Stimulated activated CD8-positive, alpha-beta memory T cell treated with anti-CD3 and anti-CD28 coated beads, Interleukin-15, amount 100 ng/mL, for 1 hour (primary cell): ENCODE measurements at regions not wholly inside any gene's neighbourhood (a gene's known extent, or its start where the extent isn't known, plus 50 kb on each side); places are given as distances from the start of the nearest gene placed in this dataset.

Source experiments
- DNase-seq: peaks from one replicate; pipeline ENCODE4 v3.0.0-alpha.2; 2020; ENCODE audit warnings: low read depth

DNA sequence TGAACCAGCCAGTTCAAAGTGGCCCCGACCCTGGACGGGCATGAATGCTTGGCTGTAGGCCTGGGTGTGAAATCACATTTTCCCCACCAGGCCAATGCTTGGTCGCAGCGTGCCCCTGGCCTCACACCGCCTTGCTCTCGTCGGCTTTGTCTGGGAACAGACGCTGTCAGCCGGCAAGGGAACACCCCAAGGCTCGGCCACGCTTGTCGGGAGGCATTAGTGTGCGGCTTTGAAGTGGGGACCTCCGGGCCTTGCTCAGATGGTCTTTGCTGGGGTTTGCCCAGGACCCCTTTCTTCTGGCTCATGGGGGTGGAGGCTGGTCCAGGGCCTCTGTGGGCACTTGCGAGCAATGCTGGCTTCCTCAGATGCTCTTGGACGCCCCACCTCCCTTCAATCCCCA, 79.1 kb downstream of the INHBB start:
- DNase-seq: no peak

DNA sequence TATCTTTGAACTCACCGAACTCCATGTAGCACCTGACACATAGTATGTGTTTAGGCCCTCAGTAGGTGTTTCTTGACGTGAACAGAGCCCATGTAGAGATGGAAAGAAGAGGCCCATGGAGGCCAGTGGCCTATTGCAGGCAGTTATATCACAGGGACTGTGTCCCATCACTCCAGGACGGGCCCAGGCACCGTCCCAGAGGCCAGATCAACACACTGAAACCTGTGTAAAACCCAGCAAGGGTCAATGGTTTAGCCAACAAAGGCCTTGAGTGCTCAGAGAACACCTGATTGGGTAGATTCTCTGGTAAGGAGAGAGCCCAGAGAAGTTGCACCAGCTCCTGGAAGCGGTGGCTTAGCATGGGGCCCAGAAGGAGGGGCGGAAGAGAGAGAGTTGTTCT, 82.8 kb downstream of the INHBB start:
- DNase-seq: no peak

DNA sequence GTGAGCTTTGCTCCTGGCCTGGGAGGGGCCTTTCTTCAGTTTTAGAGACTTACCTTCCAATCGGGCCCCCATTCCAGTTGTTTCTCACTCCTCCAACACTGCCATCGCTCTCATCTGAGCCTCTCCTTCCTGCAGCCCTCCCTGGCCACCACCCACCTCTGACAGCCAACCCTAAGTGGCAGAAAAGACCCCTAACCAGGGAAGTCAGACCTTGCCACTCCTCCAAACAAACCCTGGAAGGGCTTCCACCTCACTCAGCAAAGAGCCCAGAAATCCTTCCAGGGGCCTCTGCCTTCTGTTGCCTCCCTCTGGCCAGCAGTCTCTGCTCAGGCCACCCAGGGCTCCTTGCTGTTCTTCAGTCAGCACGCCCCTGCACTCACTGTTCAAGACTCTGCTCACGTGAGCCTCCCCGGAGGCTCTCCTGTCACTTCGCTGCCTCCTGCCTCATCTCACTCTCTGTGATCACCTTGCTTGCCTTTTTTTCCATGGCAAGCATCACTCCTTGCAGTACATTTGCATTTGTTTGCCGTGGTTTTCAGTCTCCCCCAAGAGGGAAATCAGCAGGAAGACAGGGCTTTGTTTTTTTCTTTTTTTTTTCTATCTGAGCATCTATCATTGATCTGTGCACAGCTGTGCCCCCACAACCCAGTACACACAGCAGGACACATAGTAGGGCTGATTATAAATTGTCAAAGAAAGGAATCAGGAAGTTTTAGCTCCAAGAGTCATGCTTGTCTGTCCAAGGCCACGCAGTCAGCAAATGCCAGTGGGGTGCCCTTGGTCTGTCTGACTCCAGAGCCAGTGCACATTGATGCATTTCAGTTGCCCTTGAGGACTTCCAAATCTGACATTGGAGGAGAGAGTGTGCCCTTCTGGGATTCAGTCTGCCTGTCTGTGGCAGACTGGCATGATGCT, 83.9 kb downstream of the INHBB start:
- DNase-seq: no peak

DNA sequence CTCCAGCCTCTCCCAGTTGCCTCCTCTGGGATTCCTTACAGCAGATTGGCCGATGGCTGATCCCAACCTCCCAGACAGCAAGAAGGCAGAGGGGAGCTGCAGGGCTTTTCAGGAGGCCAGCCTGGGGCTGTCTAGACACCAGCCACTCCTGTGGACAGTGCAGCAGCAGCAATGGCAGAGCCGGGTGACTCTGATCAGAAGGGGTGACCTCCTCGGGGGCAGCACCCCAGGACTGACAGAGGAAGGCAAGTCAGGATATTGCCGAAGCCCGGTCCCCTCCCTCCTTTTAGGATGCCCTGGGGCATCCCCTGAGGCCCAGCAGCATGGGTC, 84.5 kb downstream of the INHBB start:
- DNase-seq: no peak

DNA sequence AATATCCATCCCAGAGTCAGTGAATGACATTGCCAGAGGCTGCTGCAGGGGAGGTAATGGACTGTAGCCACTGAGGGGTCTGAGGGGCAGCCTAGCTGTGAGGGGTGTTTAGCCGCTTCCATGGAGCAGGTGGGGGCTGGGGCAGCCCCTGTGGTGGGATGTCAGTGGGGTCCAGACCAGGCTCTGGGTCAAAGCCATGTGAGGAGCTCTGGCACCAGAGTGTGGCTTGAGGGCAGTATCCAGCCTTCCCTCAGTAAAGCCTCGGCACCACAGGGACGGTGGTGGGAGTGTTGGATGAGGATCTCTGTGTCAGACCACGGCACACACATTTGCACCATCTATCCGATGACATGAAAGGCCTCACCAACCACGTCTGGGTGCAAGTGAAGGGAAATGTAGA, 85.0 kb downstream of the INHBB start:
- DNase-seq: no peak

DNA sequence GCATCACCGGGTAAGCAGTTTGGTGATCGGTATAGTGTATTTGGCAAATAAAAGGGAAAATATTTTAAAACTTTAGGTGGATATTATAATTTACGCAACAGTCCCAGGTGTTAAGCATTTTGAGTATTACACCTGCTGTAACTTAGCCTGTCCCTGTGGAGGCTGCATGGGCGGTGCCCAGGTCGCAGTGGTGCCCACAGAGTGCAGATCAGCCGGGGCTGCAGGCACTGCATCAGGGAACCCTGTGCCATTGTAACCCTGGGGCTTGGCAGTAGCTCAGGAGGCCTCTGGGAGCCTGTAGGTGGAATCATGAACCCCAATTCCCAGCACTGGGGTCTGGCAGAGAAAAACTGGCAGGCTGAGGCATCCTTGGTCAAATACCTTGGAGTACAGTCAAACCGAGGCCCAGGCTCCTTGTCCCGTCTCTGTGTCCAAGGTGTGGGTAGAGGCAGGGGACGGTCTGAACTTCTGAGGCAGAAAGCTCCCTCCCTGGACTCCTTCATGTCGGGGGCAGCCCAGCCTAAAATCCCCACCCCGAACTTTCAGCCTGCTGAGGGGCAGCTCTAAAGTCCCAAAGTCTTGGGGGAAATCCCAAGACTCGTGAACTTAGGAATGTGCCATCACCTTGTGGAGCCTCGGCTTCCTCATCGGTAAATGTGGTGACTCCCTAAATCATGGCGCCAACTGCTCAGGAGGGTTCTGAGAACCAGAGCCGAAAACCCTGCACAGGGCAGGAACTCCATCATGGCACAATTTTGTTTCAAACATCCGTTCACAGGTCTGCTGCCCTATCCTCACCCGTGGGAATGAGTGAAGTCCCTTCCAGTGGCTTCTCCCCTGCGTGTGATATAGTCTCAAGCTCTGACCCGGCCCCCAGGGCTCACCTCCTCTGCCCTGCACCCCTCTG, 85.7 kb downstream of the INHBB start:
- DNase-seq: no peak

DNA sequence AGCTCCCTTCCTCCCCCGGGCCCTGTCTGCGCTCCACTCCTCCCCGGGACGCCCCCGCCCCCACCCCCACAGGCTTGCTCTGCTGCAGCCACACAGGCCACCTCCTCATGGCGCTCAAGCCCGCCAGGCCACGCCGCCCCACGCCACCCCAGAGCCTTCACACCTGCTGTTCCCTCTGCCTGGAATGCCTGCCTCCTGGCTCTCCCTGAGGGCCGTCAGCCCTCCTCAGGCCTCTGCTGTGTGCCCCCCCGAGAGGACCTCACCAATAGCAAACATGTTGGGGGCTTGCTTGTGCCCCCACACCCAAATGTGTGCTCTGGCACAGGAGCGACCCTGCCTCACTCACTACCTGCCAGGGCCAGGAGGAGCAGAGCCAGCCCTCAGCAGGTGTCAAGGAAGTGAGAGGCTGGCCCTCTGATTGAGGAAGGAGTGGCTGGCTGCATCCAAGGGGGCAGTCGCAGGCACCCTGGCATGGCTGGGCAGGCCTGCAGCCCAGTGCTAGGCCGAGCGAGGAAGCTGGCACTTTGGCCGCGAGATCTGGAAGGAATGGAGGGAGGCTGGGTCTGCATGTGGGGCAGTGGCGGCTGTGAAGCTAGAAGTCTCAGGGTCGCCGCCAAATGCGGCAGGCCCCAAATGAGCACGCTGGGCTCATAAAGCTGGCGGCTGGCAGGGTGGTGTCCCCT, 86.5 kb downstream of the INHBB start:
- DNase-seq: no peak

DNA sequence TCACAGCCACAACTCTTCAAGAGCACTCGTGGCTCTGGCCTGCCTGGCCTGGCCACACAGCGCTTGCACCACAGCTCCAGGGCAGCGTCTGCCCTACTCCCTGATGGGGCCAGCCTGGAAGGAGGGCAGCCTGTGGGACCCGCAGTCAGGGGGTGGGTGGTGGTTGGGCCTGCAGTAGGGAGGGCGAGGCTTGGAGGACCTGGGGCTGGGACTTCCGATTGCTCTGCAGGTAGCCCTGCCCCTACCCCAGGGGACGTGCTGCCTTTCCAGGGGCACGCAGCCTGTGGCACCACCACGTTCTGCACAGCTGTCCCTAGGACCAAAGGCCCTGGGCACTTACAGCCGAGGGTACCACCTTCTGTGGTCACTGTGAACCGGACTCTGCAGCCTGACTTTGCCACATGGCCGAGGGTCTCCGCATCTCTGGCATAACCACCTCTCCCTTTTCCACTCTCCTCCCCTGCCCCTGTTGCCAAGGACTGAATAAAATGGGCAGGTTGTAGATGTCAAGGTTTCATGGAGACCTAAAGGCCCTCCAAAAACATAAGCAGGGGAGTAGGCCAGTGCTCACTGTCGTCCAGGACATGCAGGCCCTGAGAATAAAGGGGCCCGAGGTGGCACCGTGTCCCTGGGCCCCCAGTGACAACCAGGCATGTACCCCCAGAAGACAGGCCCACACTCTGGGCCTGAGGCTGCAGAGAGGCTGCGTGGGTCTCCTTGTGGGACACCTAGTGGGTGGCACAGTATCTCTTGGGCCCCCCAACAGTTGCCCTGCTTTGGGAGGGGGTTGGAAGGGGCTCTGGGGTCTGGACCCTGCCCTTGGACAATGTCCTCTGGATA, 87.3 kb downstream of the INHBB start:
- DNase-seq: no peak

DNA sequence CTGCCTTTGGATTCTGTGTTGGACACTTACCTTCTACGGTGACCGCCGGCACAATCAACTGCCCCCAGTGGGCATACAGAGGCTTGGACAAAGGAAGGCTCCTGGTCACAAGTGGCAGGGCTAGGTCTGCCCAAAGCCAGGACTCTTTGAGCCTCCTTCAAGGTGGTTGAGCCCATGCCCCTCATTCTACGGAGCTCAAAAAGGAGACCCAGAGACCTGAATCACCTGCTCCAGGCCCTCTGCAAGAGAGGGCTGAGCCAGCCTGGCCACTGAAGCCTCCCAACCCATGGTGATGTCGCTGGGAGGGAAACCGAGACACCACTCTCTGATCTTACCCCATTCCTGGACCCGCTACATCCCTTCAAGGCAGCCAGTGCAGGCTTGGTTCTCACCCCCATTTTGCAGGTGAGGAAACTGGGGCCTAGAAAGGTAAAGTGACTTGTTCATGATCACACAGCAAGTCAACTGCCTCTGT, 87.9 kb downstream of the INHBB start:
- no peak for DNase-seq

DNA sequence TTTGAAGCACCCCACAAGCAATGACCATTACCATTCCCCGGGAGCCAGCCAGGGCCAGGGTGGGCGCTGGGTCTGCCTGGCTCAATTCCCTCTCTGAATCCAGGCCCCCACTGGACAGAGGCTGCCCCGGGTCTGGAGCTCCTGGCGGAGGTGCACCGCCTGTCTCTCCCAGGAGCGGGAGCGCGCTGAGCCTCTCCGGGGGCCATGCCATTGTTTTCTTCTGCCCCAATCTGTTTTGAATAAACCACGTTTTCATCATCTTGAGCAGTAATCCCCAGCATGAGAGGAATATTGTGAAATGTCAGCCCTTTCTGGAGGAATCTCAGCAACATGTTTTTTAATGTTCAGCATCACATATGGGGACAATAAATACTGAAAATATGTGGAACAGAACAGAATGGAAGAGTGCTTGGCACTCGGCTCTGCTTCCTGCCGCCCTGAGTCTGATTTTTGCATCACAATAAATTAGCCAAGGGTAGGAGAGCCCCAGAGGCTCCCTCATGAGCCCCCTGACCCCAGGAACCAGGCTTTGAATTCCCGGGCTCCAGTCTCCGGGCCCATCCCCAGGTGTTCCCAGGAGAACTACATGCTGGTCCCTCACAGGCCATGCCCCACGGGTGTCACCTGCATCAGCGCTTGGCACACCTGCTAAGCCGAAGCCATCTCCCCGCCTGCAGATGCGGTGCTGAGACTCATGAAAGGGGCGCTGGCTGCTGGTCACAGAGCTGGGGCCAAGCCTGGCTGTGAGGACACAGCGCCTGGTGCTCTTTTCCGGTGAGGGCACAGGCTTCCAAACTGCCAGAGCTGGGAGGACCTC, 88.8 kb downstream of the INHBB start:
- DNase-seq: no peak

DNA sequence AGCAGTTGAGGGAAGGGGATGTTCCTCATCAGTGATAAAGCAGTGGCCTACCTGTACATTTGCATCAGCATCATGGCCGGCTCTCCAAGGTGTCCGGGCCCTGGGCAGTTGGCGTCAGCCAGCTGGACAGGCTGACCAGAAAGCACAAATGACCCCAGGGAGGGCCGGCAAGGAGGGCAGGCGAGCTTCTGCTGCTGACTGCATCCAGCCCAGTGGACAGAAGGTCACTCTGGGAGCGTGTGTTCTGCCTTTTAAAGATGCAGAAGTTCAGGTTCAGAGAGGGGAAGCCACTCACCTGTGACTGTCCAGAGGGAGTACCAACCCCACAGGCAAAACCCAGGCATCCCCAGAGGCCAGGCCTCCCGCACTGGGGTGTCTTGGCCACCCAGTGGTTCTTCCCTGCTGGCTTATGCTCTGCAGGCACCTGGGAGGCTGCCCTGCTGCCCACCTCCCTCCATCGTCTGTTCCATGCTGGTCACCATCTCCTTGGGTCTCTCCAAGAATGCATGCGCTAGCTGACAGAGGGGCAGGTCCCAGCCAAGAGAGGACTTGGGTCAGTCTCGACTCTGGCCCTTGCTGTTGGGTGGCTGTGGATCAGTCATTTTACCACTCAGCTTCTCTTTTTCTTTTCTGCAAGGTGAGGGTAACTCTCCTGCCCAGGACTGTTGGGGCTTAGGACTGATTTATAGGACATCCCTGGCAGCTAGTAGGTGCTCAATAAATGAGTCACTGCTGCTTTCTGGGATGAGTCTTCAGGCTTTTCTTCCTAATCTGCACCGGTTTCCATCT, 89.9 kb downstream of the INHBB start:
- DNase-seq: no peak

DNA sequence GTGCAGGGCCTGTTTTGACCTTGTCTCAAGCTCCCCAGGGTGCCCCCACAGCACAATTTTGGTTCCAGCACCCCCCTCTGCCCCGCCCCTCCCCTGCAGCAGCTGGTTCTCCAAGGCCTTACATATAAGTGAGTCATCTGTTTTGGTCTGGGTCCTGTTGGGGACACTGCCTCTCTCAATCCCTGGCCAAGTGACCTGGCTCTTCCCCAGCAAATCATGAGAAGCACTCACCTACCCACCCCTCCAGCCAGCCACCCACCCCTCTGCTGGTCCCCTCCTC, 90.5 kb downstream of the INHBB start:
- DNase-seq: no peak

DNA sequence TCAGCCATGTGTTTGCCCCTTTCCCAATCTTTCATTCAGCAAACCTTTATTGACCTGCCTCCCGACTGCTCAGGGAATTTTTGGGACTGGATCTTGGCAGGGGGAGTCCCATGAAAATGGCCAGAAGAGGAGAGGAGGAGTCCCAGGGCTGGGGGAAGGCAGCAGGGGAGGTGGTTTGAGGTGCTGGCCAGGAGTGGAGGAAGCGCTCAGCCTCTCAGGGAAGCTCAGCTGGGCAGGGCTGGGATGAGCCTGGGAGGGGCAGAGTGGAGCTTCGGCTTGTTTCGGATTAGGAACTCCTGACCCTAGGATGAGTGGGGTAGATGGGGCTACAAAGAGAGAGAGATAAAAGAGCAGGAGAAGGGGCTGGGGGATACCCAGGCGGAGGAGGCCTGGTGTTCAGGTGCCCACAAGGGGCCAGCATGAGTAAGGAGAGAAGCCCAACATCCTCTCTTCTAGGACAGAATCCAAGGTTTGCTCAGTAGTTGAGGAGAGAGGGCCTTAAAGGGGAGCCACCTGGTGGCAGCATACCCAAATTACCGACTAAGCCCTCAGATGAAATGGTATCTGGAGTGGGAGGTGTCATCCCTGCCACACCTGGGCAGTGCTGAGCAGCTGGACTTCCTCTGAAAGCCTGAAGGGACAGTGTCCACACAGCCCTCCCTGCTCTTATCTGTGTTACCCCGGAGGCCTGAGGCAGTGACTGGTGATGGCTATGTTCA, 91.1 kb downstream of the INHBB start:
- no peak for DNase-seq

DNA sequence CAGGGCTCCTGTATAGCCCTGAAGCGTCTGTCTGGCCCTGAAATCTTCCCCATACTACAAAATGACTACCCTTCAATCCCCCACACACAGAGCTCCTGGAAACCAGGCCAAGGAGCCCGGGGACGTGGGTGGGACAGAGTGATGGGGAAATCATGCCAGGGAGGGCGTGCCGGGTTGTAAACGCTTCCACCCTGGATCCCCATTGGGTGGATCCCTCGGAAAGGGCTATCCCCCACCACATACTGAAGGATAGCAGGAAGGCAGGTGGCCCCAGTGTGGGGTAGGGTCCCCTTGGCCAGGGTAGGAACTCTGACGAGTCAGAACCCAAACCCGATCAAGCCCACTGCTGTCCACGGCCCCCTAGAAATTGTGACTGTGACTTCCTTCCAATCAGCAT, 91.7 kb downstream of the INHBB start:
- DNase-seq: no peak

DNA sequence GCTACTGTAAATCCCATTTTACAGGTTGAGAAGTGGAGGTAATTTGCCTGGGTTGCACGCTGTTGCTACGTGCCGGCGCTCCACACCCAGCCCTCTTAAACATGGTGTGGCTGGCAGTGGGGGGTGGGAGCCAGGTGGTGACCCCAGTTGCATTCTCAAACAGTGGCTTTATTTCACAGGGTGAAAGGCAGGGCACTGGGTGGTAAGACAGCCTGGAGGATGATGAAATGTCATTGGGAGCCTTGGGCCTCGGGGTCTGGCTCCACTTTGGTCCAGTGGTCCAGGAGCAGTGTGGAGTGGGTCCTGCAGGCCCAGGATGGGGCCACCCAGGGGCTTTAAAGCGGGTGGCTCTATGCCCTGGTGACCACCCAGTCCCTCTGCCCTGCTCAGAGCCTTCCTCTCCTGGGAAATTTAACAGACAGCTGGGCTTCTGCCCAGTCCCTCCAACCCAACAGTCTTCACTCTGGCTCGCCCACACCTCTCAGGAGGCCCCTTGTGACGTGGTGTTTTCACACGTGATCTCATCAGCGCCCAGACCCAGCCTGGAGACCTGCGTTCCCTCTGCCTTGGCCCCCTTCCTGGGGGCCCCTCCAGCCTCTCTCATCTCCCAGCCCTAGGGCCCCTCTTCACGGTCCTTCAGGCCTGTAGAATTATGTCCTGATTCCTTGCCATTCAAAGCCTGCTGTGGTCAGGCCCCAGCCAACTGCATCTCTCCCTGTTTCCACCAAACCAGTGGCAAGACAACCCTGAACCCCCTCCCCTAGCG, 92.5 kb downstream of the INHBB start:
- no peak for DNase-seq

DNA sequence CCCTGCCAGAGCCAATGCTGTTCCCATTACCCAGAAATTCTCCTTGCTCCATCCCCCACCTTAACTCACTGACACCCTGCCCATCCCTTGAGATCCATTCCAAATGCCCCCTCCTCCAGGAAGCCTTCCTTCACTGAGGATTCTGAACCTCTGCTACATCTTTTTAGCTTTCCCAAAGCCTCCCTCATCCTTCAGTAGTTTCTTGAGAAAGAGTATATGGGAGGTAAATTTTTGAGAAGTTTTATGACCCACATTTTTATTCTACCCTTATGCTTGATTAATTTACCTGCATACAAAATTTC, 93.1 kb downstream of the INHBB start:
- no peak for DNase-seq

DNA sequence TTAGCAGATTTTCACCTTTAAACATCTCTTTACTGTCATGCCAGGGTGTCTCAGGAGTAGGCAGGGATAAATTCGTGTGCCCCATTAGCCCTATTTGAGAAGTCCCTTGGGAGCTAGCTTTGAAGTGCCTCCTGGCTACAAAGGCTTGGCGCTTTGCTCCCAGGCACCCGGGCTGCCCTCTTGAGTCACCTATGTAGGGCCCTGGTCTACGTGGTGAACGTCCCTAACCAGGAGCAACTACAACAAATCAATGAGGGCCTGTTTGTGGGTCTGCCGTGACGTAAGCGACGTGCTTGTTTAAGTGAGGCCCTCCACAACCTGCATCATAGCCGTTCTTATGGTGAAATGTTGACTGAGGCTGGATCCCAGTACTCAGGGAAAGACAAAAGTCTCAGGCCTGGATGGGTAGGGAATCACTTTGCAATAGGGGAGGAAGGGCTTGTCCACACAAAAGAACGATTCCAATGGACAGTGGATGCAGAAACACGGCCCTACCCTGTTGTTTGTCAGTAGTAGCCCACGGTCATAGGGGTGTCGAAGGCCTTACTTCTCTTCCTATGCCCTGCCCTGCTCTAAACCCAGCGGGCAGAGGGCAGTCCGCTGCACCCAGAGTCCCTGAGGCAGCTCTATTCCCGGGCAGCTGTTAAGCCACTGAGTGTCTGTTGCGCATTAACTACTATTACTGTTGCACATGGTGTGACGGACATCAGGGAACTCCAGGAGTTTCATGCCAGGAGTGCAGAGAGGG, 93.9 kb downstream of the INHBB start:
- DNase-seq: no peak
